CD14-positive monocyte (primary cell): ENCODE measurements at regions not wholly inside any gene's neighbourhood (a gene's known extent, or its start where the extent isn't known, plus 50 kb on each side); places are given as distances from the start of the nearest gene placed in this dataset.

Source experiments
- DNase-seq, 3 donors: peaks; one replicate each; pipeline ENCODE4 v3.0.0-alpha.2; 2011 to 2022
- H2AFZ ChIP-seq: 2 replicates; pipeline ENCODE4 v1.6.0; 2012; ENCODE audit warnings: mild to moderate bottlenecking, low read depth, low read length, inconsistent platforms; ENCODE audit not compliant: insufficient read depth, poor library complexity, severe bottlenecking
- H3K27ac ChIP-seq, 2 donors: 1 replicate in 1 of 2; 2 replicates in 1 of 2; pipeline ENCODE4 v1.5.1; 2012 to 2013; ENCODE audit warnings: low read length in 2 of 2, control low read depth in 1 of 2, inconsistent platforms in 1 of 2, low read depth in 1 of 2, mild to moderate bottlenecking in 1 of 2
- H3K27me3 ChIP-seq, 2 donors: one replicate each; pipeline versions ENCODE4 v1.6.0 to v1.6.1; 2011 to 2013; ENCODE audit warnings: low read length in 2 of 2; ENCODE audit not compliant: control insufficient read depth in 2 of 2, insufficient read depth in 2 of 2
- H3K36me3 ChIP-seq, 2 donors: replicated peaks in 1 of 2; 1 replicate in 1 of 2; 2 replicates in 1 of 2; pipeline versions ENCODE4 v1.5.1 to v1.6.1; 2012 to 2013; ENCODE audit warnings: low read length in 2 of 2, control low read depth in 1 of 2, inconsistent platforms in 1 of 2, mild to moderate bottlenecking in 1 of 2; ENCODE audit not compliant: insufficient read depth in 2 of 2, control insufficient read depth in 1 of 2
- H3K4me1 ChIP-seq, 2 donors: 1 replicate in 1 of 2; 2 replicates in 1 of 2; pipeline versions ENCODE4 v1.5.1 to v1.6.1; 2012 to 2013; ENCODE audit warnings: low read length in 2 of 2, control low read depth in 1 of 2, inconsistent platforms in 1 of 2, mild to moderate bottlenecking in 1 of 2, moderate library complexity in 1 of 2; ENCODE audit not compliant: insufficient read depth in 2 of 2, control insufficient read depth in 1 of 2
- H3K4me2 ChIP-seq: replicated peaks from 2 replicates; pipeline ENCODE3; 2012; ENCODE audit warnings: low read length, moderate library complexity, mild to moderate bottlenecking; ENCODE audit not compliant: poor library complexity, severe bottlenecking; ENCODE audit errors: extremely low read depth
- H3K4me3 ChIP-seq, 3 experiments: fragments of 200-600 bp in 1 of 3; sonication (generic) in 1 of 3; replicated peaks in 1 of 3; 1 replicate in 2 of 3; 2 replicates in 1 of 3; pipeline ENCODE4 v1.5.1; 2011 to 2013; ENCODE audit warnings: low read length in 3 of 3, mild to moderate bottlenecking in 3 of 3, control low read depth in 2 of 3, low read depth in 2 of 3, inconsistent platforms in 1 of 3, moderate library complexity in 1 of 3
- H3K79me2 ChIP-seq: 2 replicates; pipeline ENCODE4 v1.6.0; 2012; ENCODE audit warnings: mild to moderate bottlenecking, control low read depth, inconsistent platforms, low read length, moderate library complexity; ENCODE audit not compliant: insufficient read depth
- H3K9ac ChIP-seq: 2 replicates; pipeline ENCODE4 v1.6.0; 2017; ENCODE audit warnings: low read length, mild to moderate bottlenecking; ENCODE audit not compliant: insufficient read depth, poor library complexity, severe bottlenecking
- H3K9me3 ChIP-seq, 2 donors: replicated peaks in 1 of 2; 1 replicate in 1 of 2; 2 replicates in 1 of 2; pipeline versions ENCODE4 v1.5.1 to v1.6.1; 2012 to 2013; ENCODE audit warnings: low read length in 2 of 2, control low read depth in 1 of 2; ENCODE audit not compliant: control insufficient read depth in 1 of 2, insufficient read depth in 1 of 2
- H4K20me1 ChIP-seq: 2 replicates; pipeline ENCODE4 v1.6.0; 2012; ENCODE audit warnings: mild to moderate bottlenecking, low read length, control low read depth, moderate library complexity; ENCODE audit not compliant: insufficient read depth
- H3K27ac Mint-ChIP-seq, 7 donors: one replicate each; pipeline ENCODE4 v1.8.0; 2020; ENCODE audit warnings: mild to moderate bottlenecking in 7 of 7, mixed read lengths in 7 of 7, moderate library complexity in 6 of 7, inconsistent platforms in 2 of 7
- H3K27me3 Mint-ChIP-seq, 3 donors: one replicate each; pipeline ENCODE4 v1.8.0; 2021 to 2022; ENCODE audit warnings: low read depth in 3 of 3, mild to moderate bottlenecking in 3 of 3, mixed read lengths in 3 of 3, moderate library complexity in 3 of 3, inconsistent platforms in 1 of 3
- H3K36me3 Mint-ChIP-seq, 2 donors: one replicate each; pipeline ENCODE4 v1.8.0; 2020; ENCODE audit warnings: mixed read lengths in 2 of 2, inconsistent platforms in 1 of 2, mild to moderate bottlenecking in 1 of 2
- H3K4me1 Mint-ChIP-seq: one replicate; pipeline ENCODE4 v1.8.0; 2020; ENCODE audit warnings: mild to moderate bottlenecking, mixed read lengths
- H3K4me3 Mint-ChIP-seq, 2 donors: one replicate each; pipeline ENCODE4 v1.8.0; 2020; ENCODE audit warnings: mild to moderate bottlenecking in 2 of 2, mixed read lengths in 2 of 2, moderate library complexity in 1 of 2
- H3K9me3 Mint-ChIP-seq, 7 donors: one replicate each; pipeline ENCODE4 v1.8.0; 2020 to 2022; ENCODE audit warnings: mixed read lengths in 7 of 7, mild to moderate bottlenecking in 6 of 7, moderate library complexity in 6 of 7, inconsistent platforms in 2 of 7
- CTCF ChIP-seq: fragments of 200-600 bp; IDR thresholded peaks from one replicate; pipeline ENCODE4 v1.8.0; 2022; ENCODE audit warnings: antibody characterized with exemption, mild to moderate bottlenecking
- WGBS: methylation state at CpG from one replicate; pipeline ENCODE4 v1.1.5; 2013; ENCODE audit warnings: missing lambda C conversion rate; ENCODE audit not compliant: insufficient coverage; 5-methylcytosine and 5-hydroxymethylcytosine counted together
- intact Hi-C, 2 donors: fragments of 100-400 bp; cut with micrococcal nuclease; formaldehyde crosslinking; loops; one replicate each; pipeline versions ENCODE4 v1.15.0 to v1.15.1; 2023

GRCh38 chr10:2978111-2978510 lies 89.2 kb upstream of the PFKP start:
- Histone ChIP-seq H3K4me1 (peaks cover 14 to 19% of the 10 kb centered on the region in 2 donors), H2AFZ (no peak overlapping the region), H3K9ac (no peak overlapping the region), H3K9me3 (no peaks in the 10 kb centered on the region), H3K36me3 (no peaks in the 10 kb centered on the region), H3K4me3 (no peak overlapping the region), H3K4me2 (no peak overlapping the region), H4K20me1 (no peaks in the 10 kb centered on the region), H3K27ac (no peak overlapping the region), H3K27me3 (no peaks in the 10 kb centered on the region), H3K79me2 (no peaks in the 10 kb centered on the region)
- Mint-ChIP-seq H3K36me3 (no peaks in the 10 kb centered on the region), H3K4me3 (no peak overlapping the region), H3K27me3 (no peaks in the 10 kb centered on the region), H3K4me1 (peaks cover 14% of the 10 kb centered on the region), H3K27ac (no peak overlapping the region), H3K9me3 (no peaks in the 10 kb centered on the region)
- intact Hi-C loops = no loop called here
- no peak for TF ChIP-seq CTCF
- DNase-seq = peak in 1 of 3 donors; percentile 7
- WGBS = no CpG with 5 or more reads among the region's 2 CpGs

GRCh38 chr10:2974503-2975207 lies 92.7 kb upstream of the PFKP start:
- intact Hi-C loops = no loop called here
- no peaks in the 10 kb centered on the region for H3K27me3 ChIP-seq
- H3K36me3 Mint-ChIP-seq = no peaks in the 10 kb centered on the region
- no peaks in the 10 kb centered on the region for H3K9me3 ChIP-seq
- no peak overlapping the region for H3K4me3 Mint-ChIP-seq
- no peak overlapping the region for H3K27ac Mint-ChIP-seq
- no peak overlapping the region for H3K27ac ChIP-seq
- DNase-seq = no peak
- H3K4me3 ChIP-seq = no peak overlapping the region
- H3K4me1 Mint-ChIP-seq = peaks cover 8% of the 10 kb centered on the region
- peaks cover 10 to 11% of the 10 kb centered on the region in 2 donors for H3K4me1 ChIP-seq
- H3K4me2 ChIP-seq = no peak overlapping the region
- no peaks in the 10 kb centered on the region for H3K36me3 ChIP-seq
- no peaks in the 10 kb centered on the region for H4K20me1 ChIP-seq
- H2AFZ ChIP-seq = no peak overlapping the region
- TF ChIP-seq CTCF = no peak
- no peaks in the 10 kb centered on the region for H3K9me3 Mint-ChIP-seq
- H3K79me2 ChIP-seq = no peaks in the 10 kb centered on the region
- H3K9ac ChIP-seq = no peak overlapping the region
- WGBS = no CpG with 5 or more reads among the region's 12 CpGs
- peaks cover 0 to 4% (median 4%) of the 10 kb centered on the region in 3 donors for H3K27me3 Mint-ChIP-seq
